ENCODE measurements at regions not wholly inside any gene's neighbourhood (a gene's known extent, or its start where the extent isn't known, plus 50 kb on each side); places are given as distances from the start of the nearest gene placed in this dataset.

DNA sequence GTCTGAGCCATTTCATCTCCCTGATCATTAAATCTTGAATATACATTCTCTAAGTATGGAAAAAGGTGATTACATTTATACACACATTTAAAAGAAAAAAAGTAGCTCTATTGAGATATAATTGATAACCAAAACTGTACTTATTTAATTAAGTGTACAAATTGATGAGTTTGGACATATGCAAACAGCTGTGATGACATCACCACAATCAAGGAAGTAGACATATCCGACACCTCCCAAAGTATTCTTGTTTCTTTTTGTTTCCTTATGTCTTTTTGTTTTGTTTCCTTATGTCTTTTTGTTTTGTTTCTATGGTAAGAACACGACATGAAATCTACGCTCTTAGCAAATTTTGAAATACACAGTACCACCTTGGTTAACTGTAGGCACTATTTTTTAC lies 1393.9 kb upstream of the MIR17HG start:
- 87 to 92% methylated on average over 3 of the region's 3 CpGs for WGBS, 2 donors
- no peak for TF ChIP-seq CTCF (IDR thresholded peaks at IDR 0.05)
- no peak for TF ChIP-seq POLR2A (IDR thresholded peaks at IDR 0.05)
- no peak overlapping the region for H3K4me3 ChIP-seq (replicated peaks in 1 of 3)
- no peaks in the 10 kb centered on the region for H3K27me3 ChIP-seq
- no peak for DNase-seq
- intact Hi-C loops (cut with DNase I) = no loop called here
- no peak overlapping the region for H3K27ac ChIP-seq
- H3K36me3 ChIP-seq = no peaks in the 10 kb centered on the region
- no peaks in the 10 kb centered on the region for H3K4me1 ChIP-seq
- H3K9me3 ChIP-seq = no peaks in the 10 kb centered on the region

GRCh38 chr13:89955773-89956172 lies 1391.7 kb upstream of the MIR17HG start:
- TF ChIP-seq CTCF (IDR thresholded peaks at IDR 0.05) = no peak
- no peak for TF ChIP-seq POLR2A (IDR thresholded peaks at IDR 0.05)
- no peak overlapping the region for H3K4me3 ChIP-seq (replicated peaks in 1 of 3)
- no peaks in the 10 kb centered on the region for H3K9me3 ChIP-seq
- H3K4me1 ChIP-seq = no peaks in the 10 kb centered on the region
- no peaks in the 10 kb centered on the region for H3K27me3 ChIP-seq
- no peak overlapping the region for H3K27ac ChIP-seq
- DNase-seq = no peak
- H3K36me3 ChIP-seq = no peaks in the 10 kb centered on the region
- WGBS, 2 donors = 89 to 96% methylated on average over 1 of the region's 1 CpG
- intact Hi-C loops (cut with DNase I) = no loop called here

GRCh38 chr13:89959074-89959473 lies 1388.4 kb upstream of the MIR17HG start:
- no peak for DNase-seq
- Histone ChIP-seq H3K36me3 (no peaks in the 10 kb centered on the region), H3K4me1 (no peaks in the 10 kb centered on the region), H3K27me3 (no peaks in the 10 kb centered on the region), H3K4me3 (replicated peaks in 1 of 3) (no peak overlapping the region), H3K9me3 (no peaks in the 10 kb centered on the region), H3K27ac (no peak overlapping the region)
- WGBS, 2 donors = 76 to 89% methylated on average over 2 of the region's 2 CpGs
- TF ChIP-seq POLR2A (IDR thresholded peaks at IDR 0.05) (no peak), CTCF (IDR thresholded peaks at IDR 0.05) (no peak)
- intact Hi-C loops (cut with DNase I) = no loop called here

DNA sequence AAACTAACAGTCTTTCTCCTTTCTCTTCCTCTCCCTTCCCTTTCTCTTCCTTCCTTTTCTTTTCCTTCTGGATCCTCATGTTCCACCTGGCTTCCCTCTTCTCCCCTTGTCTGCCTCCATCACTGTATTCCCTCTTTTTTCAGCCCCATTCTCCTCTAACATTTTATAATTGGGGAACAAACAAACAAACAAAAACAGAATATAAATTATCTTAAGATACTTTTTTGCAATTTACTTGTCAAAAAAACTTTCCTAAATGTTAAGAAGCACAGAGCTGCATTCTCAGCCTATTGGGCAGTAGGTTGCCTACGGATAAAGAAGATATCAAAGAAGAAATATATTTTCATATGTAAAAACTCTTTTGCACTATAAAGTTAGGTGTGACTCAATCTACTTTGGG lies 1382.2 kb upstream of the MIR17HG start:
- no peak for DNase-seq
- Histone ChIP-seq H3K27ac (no peak overlapping the region), H3K27me3 (no peaks in the 10 kb centered on the region), H3K4me1 (no peaks in the 10 kb centered on the region), H3K36me3 (no peaks in the 10 kb centered on the region), H3K4me3 (replicated peaks in 1 of 3) (no peak overlapping the region), H3K9me3 (no peaks in the 10 kb centered on the region)
- WGBS, 2 donors = 88 to 92% methylated on average over 1 of the region's 1 CpG
- intact Hi-C loops (cut with DNase I) = no loop called here
- TF ChIP-seq POLR2A (IDR thresholded peaks at IDR 0.05) (no peak), CTCF (IDR thresholded peaks at IDR 0.05) (no peak)

- intact Hi-C loops (cut with DNase I) = no loop called here
- no peak overlapping the region for H3K4me3 ChIP-seq (replicated peaks in 1 of 3)
- H3K27ac ChIP-seq = no peak overlapping the region
- no peaks in the 10 kb centered on the region for H3K27me3 ChIP-seq
- no peak for DNase-seq
- TF ChIP-seq CTCF (IDR thresholded peaks at IDR 0.05) (no peak), POLR2A (IDR thresholded peaks at IDR 0.05) (no peak)
- no peaks in the 10 kb centered on the region for H3K36me3 ChIP-seq
- WGBS, 2 donors = 86 to 90% methylated on average over 5 of the region's 5 CpGs
- no peaks in the 10 kb centered on the region for H3K4me1 ChIP-seq
- H3K9me3 ChIP-seq = no peaks in the 10 kb centered on the region
These were observed 1381.0 kb upstream of the MIR17HG start for GRCh38 chr13:89966524-89966923.

Data from thyroid gland (tissue), 4 donors.